Sigmoid colon (tissue), 3 donors: ENCODE measurements at regions not wholly inside any gene's neighbourhood (a gene's known extent, or its start where the extent isn't known, plus 50 kb on each side); places are given as distances from the start of the nearest gene placed in this dataset.

Source experiments
- CTCF ChIP-seq, 4 experiments: fragments of 450-650 bp in 3 of 4; fragments of 200-600 bp in 1 of 4; IDR thresholded peaks; one replicate each; pipeline ENCODE4 v1.5.1; 2016 to 2019; ENCODE audit warnings: antibody characterized with exemption in 4 of 4, mild to moderate bottlenecking in 3 of 4, moderate library complexity in 2 of 4
- POLR2A ChIP-seq, 2 donors: fragments of 450-650 bp; IDR thresholded peaks; one replicate each; pipeline ENCODE4 v1.6.1; 2016; ENCODE audit warnings: antibody characterized with exemption in 2 of 2, mild to moderate bottlenecking in 2 of 2, moderate library complexity in 2 of 2

GRCh38 chr1:29644812-29645211 is 408.5 kb downstream of the PTPRU start:
- TF ChIP-seq CTCF (IDR thresholded peaks at IDR 0.05) (no peak), POLR2A (IDR thresholded peaks at IDR 0.05) (no peak)
